ENCODE measurements at regions not wholly inside any gene's neighbourhood (a gene's known extent, or its start where the extent isn't known, plus 50 kb on each side); places are given as distances from the start of the nearest gene placed in this dataset.

GRCh38 chr5:165334201-165334600 lies 1828.8 kb downstream of the MAT2B start:
- no peak for TF ChIP-seq POLR2A (IDR thresholded peaks at IDR 0.05)
- TF ChIP-seq CTCF (IDR thresholded peaks at IDR 0.05), result no peak
- H3K27me3 ChIP-seq, result no peaks in the 10 kb centered on the region
- intact Hi-C loops (cut with DNase I), result no loop called here
- no peaks in the 10 kb centered on the region for H3K4me1 ChIP-seq
- no peaks in the 10 kb centered on the region for H3K36me3 ChIP-seq
- H3K27ac ChIP-seq, result no peak overlapping the region
- H3K9me3 ChIP-seq, result no peaks in the 10 kb centered on the region
- 76 to 91% methylated on average over 2 of the region's 2 CpGs for WGBS, 2 donors
- DNase-seq, result no peak
- no peak overlapping the region for H3K4me3 ChIP-seq (replicated peaks in 1 of 3)

GRCh38 chr5:165349735-165350134 lies 1844.3 kb downstream of the MAT2B start:
- no peak for DNase-seq
- H3K4me3 ChIP-seq (replicated peaks in 1 of 3), result no peak overlapping the region
- no peaks in the 10 kb centered on the region for H3K27me3 ChIP-seq
- H3K36me3 ChIP-seq, result no peaks in the 10 kb centered on the region
- no peak overlapping the region for H3K27ac ChIP-seq
- H3K9me3 ChIP-seq, result no peaks in the 10 kb centered on the region
- intact Hi-C loops (cut with DNase I), result no loop called here
- TF ChIP-seq POLR2A (IDR thresholded peaks at IDR 0.05), result no peak
- TF ChIP-seq CTCF (IDR thresholded peaks at IDR 0.05), result no peak
- H3K4me1 ChIP-seq, result no peaks in the 10 kb centered on the region
- 84 to 85% methylated on average over 1 of the region's 1 CpG for WGBS, 2 donors

GRCh38 chr5:165351342-165351741 lies 1845.9 kb downstream of the MAT2B start:
- H3K4me3 ChIP-seq (replicated peaks in 1 of 3), result no peak overlapping the region
- H3K27me3 ChIP-seq, result no peaks in the 10 kb centered on the region
- no peak for DNase-seq
- H3K27ac ChIP-seq, result no peak overlapping the region
- 80 to 82% methylated on average over 5 of the region's 5 CpGs for WGBS, 2 donors
- H3K36me3 ChIP-seq, result no peaks in the 10 kb centered on the region
- no peaks in the 10 kb centered on the region for H3K9me3 ChIP-seq
- intact Hi-C loops (cut with DNase I), result no loop called here
- no peaks in the 10 kb centered on the region for H3K4me1 ChIP-seq
- TF ChIP-seq CTCF (IDR thresholded peaks at IDR 0.05) (no peak), POLR2A (IDR thresholded peaks at IDR 0.05) (no peak)

GRCh38 chr5:165360366-165360765 lies 1854.9 kb downstream of the MAT2B start:
- WGBS, 2 donors, result 80 to 85% methylated on average over 4 of the region's 4 CpGs
- TF ChIP-seq CTCF (IDR thresholded peaks at IDR 0.05), result no peak
- TF ChIP-seq POLR2A (IDR thresholded peaks at IDR 0.05), result no peak
- H3K4me1 ChIP-seq, result no peaks in the 10 kb centered on the region
- H3K27me3 ChIP-seq, result no peaks in the 10 kb centered on the region
- no peak for DNase-seq
- H3K36me3 ChIP-seq, result no peaks in the 10 kb centered on the region
- H3K27ac ChIP-seq, result no peak overlapping the region
- H3K9me3 ChIP-seq, result no peaks in the 10 kb centered on the region
- intact Hi-C loops (cut with DNase I), result no loop called here
- H3K4me3 ChIP-seq (replicated peaks in 1 of 3), result no peak overlapping the region

GRCh38 chr5:165360784-165361542 lies 1855.5 kb downstream of the MAT2B start:
- no peaks in the 10 kb centered on the region for H3K4me1 ChIP-seq
- TF ChIP-seq POLR2A (IDR thresholded peaks at IDR 0.05) (no peak), CTCF (IDR thresholded peaks at IDR 0.05) (no peak)

More at GRCh38 chr5:165360784-165361542, 1855.5 kb downstream of the MAT2B start:
- H3K36me3 ChIP-seq, result no peaks in the 10 kb centered on the region
- no peak for DNase-seq
- no peaks in the 10 kb centered on the region for H3K9me3 ChIP-seq
- H3K4me3 ChIP-seq (replicated peaks in 1 of 3), result no peak overlapping the region
- 74 to 76% methylated on average over 9 of the region's 9 CpGs for WGBS, 2 donors
- no peaks in the 10 kb centered on the region for H3K27me3 ChIP-seq
- intact Hi-C loops (cut with DNase I), result no loop called here
- H3K27ac ChIP-seq, result no peak overlapping the region

Measured in thyroid gland (tissue), 4 donors.